GM12892 (cell line): ENCODE measurements at regions not wholly inside any gene's neighbourhood (a gene's known extent, or its start where the extent isn't known, plus 50 kb on each side); places are given as distances from the start of the nearest gene placed in this dataset.

ENCODE experiments used
- POLR2AphosphoS5 ChIP-seq: IDR thresholded peaks from 2 replicates; pipeline ENCODE4 v1.6.1; 2011; ENCODE audit warnings: low read depth, low read length, control low read depth
- TAF1 ChIP-seq: IDR thresholded peaks from 2 replicates; pipeline ENCODE4 v1.6.1; 2011; ENCODE audit warnings: low read depth, mild to moderate bottlenecking, control low read depth, low read length, borderline replicate concordance

DNA sequence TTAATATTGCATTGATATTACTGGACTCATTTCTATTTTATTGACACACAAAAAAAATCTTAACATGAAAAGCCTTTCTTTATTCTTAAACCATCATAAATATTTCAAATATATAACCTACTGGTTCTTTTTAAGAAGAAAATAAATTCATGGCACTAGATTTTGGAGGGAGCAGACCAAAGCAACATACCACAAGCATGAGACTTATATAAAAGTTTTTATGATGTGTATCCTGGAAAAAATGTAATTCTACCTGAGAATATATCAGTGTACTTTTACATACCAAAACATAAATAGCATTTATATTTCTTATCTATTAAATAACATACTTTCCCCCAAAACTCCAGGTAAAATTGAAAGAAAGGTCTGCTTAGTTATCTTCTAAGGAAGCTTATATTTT, 508.2 kb upstream of the SEMA3D start:
- TF ChIP-seq POLR2AphosphoS5 (no peak), TAF1 (no peak)
